Keratinocyte (primary cell): ENCODE measurements at regions not wholly inside any gene's neighbourhood (a gene's known extent, or its start where the extent isn't known, plus 50 kb on each side); places are given as distances from the start of the nearest gene placed in this dataset.

Source experiments
- DNase-seq: peaks from one replicate; pipeline ENCODE4 v3.0.0-alpha.2; 2011; ENCODE audit warnings: low read depth, missing footprints, low spot score
- FAIRE-seq: peaks from 2 replicates; lab custom pipeline; 2011; peaks lifted over from hg19 to GRCh38; lab: Jason Lieb, UNC
- H2AFZ ChIP-seq: 2 replicates; pipeline ENCODE4 v1.6.0; 2012; ENCODE audit warnings: low read length, control low read depth, inconsistent platforms; ENCODE audit not compliant: control insufficient read depth
- H3K27ac ChIP-seq: 2 replicates; pipeline ENCODE4 v1.5.1; 2011; ENCODE audit warnings: low read length; ENCODE audit not compliant: control insufficient read depth, insufficient read depth
- H3K27me3 ChIP-seq: 3 replicates; pipeline ENCODE4 v1.6.0; 2011; ENCODE audit warnings: low read length; ENCODE audit not compliant: control insufficient read depth, insufficient read depth; ENCODE audit errors: extremely low read depth
- H3K36me3 ChIP-seq, 2 experiments: 2 replicates in 1 of 2; 3 replicates in 1 of 2; pipeline ENCODE4 v1.5.1; 2011; ENCODE audit warnings: low read length in 2 of 2, mild to moderate bottlenecking in 1 of 2; ENCODE audit not compliant: control insufficient read depth in 2 of 2, insufficient read depth in 2 of 2; ENCODE audit errors: extremely low read depth in 1 of 2
- H3K4me1 ChIP-seq: 3 replicates; pipeline ENCODE4 v1.5.1; 2011; ENCODE audit warnings: low read length; ENCODE audit not compliant: control insufficient read depth, insufficient read depth; ENCODE audit errors: extremely low read depth
- H3K4me2 ChIP-seq: 3 replicates; pipeline ENCODE4 v1.6.0; 2011; ENCODE audit warnings: low read depth, low read length; ENCODE audit not compliant: control insufficient read depth, insufficient read depth; ENCODE audit errors: extremely low read depth
- H3K4me3 ChIP-seq, 3 experiments: fragments of 200-600 bp in 1 of 3; sonication (generic) in 1 of 3; 2 replicates in 2 of 3; 3 replicates in 1 of 3; pipeline ENCODE4 v1.5.1; 2011 to 2016; ENCODE audit warnings: low read length in 3 of 3, mild to moderate bottlenecking in 3 of 3, control low read depth in 2 of 3, inconsistent platforms in 1 of 3, low read depth in 1 of 3, mixed read lengths in 1 of 3, mixed run types in 1 of 3, moderate library complexity in 1 of 3; ENCODE audit not compliant: control insufficient read depth in 2 of 3, insufficient read depth in 2 of 3; ENCODE audit errors: extremely low read depth in 1 of 3
- H3K79me2 ChIP-seq: 2 replicates; pipeline ENCODE4 v1.6.0; 2012; ENCODE audit warnings: low read length; ENCODE audit not compliant: control insufficient read depth, insufficient read depth
- H3K9ac ChIP-seq: 3 replicates; pipeline ENCODE4 v1.6.0; 2011; ENCODE audit warnings: low read length; ENCODE audit not compliant: control insufficient read depth, insufficient read depth; ENCODE audit errors: extremely low read depth
- H3K9me1 ChIP-seq: 3 replicates; pipeline ENCODE4 v1.6.0; 2011; ENCODE audit warnings: low read length; ENCODE audit not compliant: control insufficient read depth, insufficient read depth; ENCODE audit errors: extremely low read depth
- H3K9me3 ChIP-seq: 2 replicates; pipeline ENCODE4 v1.5.1; 2012; ENCODE audit warnings: low read depth, low read length; ENCODE audit not compliant: control insufficient read depth
- H4K20me1 ChIP-seq: 3 replicates; pipeline ENCODE4 v1.6.0; 2011; ENCODE audit warnings: low read length; ENCODE audit not compliant: control insufficient read depth, insufficient read depth; ENCODE audit errors: extremely low read depth
- CTCF ChIP-seq, 3 experiments: IDR thresholded peaks in 1 of 3; conservative IDR thresholded peaks in 1 of 3; optimal IDR thresholded peaks in 1 of 3; 2 replicates in 2 of 3; 3 replicates in 1 of 3; pipeline versions ENCODE3 to v1.5.1; 2011; ENCODE audit warnings: low read length in 3 of 3, mild to moderate bottlenecking in 3 of 3, moderate library complexity in 2 of 3, control low read depth in 1 of 3, inconsistent platforms in 1 of 3; ENCODE audit not compliant: insufficient read depth in 2 of 3; ENCODE audit errors: extremely low read depth in 1 of 3
- EZH2 ChIP-seq: IDR thresholded peaks from one replicate; pipeline ENCODE4 v1.6.1; 2012; ENCODE audit warnings: inconsistent platforms, mild to moderate bottlenecking, low read length, moderate library complexity
- dilution Hi-C: fragments of 300-500 bp; cut with MboI; formaldehyde crosslinking; loops from one replicate; pipeline ENCODE4 v1.7.0; 2020; ENCODE audit warnings: low sequenced_read_pairs; ENCODE audit not compliant: extremely low pct_ligation_motif_present

GRCh38 chr12:91565846-91566245 is 383.2 kb upstream of the DCN start:
- H3K9me3 ChIP-seq: no peaks in the 10 kb centered on the region
- H3K27me3 ChIP-seq: no peaks in the 10 kb centered on the region
- dilution Hi-C loops: no loop called here
- FAIRE-seq (no peak), DNase-seq (no peak)
- H4K20me1 ChIP-seq: no peaks in the 10 kb centered on the region
- no peak overlapping the region for H3K4me2 ChIP-seq
- H3K27ac ChIP-seq: no peak overlapping the region
- H3K9ac ChIP-seq: no peak overlapping the region
- no peaks in the 10 kb centered on the region for H3K4me1 ChIP-seq
- H3K9me1 ChIP-seq: no peaks in the 10 kb centered on the region
- no peak overlapping the region for H3K4me3 ChIP-seq
- no peaks in the 10 kb centered on the region for H3K79me2 ChIP-seq
- H3K36me3 ChIP-seq: no peaks in the 10 kb centered on the region
- TF ChIP-seq CTCF (optimal IDR thresholded peaks at IDR 0.05 in 1 of 3, IDR thresholded peaks at IDR 0.05 in 1 of 3, conservative IDR thresholded peaks at IDR 0.05 in 1 of 3; ENCODE audit: extremely low read depth in 1 of 3, insufficient read depth in 2 of 3, low read length in 3 of 3) (no peak), EZH2 (no peak)
- H2AFZ ChIP-seq: no peak overlapping the region

GRCh38 chr12:91565246-91565645 is 382.6 kb upstream of the DCN start:
- Histone ChIP-seq H3K4me2 (no peak overlapping the region), H3K9me1 (no peaks in the 10 kb centered on the region), H4K20me1 (no peaks in the 10 kb centered on the region), H3K4me1 (no peaks in the 10 kb centered on the region), H3K4me3 (no peak overlapping the region), H2AFZ (no peak overlapping the region), H3K27ac (no peak overlapping the region), H3K27me3 (no peaks in the 10 kb centered on the region), H3K79me2 (no peaks in the 10 kb centered on the region), H3K9ac (no peak overlapping the region), H3K9me3 (no peaks in the 10 kb centered on the region), H3K36me3 (no peaks in the 10 kb centered on the region)
- TF ChIP-seq EZH2: no peak
- TF ChIP-seq CTCF (optimal IDR thresholded peaks at IDR 0.05 in 1 of 3, IDR thresholded peaks at IDR 0.05 in 1 of 3, conservative IDR thresholded peaks at IDR 0.05 in 1 of 3; ENCODE audit: extremely low read depth in 1 of 3, insufficient read depth in 2 of 3, low read length in 3 of 3): no peak
- FAIRE-seq (no peak), DNase-seq (no peak)
- dilution Hi-C loops: no loop called here
